SK-N-SH (cell line): ENCODE measurements at regions not wholly inside any gene's neighbourhood (a gene's known extent, or its start where the extent isn't known, plus 50 kb on each side); places are given as distances from the start of the nearest gene placed in this dataset.

ENCODE experiments used
- CTCF ChIA-PET: fragments of 300-600, 350-600 bp; formaldehyde crosslinking; extraction: SDS; loops from one replicate; lab custom pipeline; 2021; lab: Yijun Ruan, JAX
- POLR2A ChIA-PET: fragments of 350-600 bp; sonication (Branson Sonifier 250); formaldehyde crosslinking; extraction: SDS; loops from one replicate; lab custom pipeline; 2020; ENCODE audit warnings: antibody characterized with exemption, inconsistent platforms; lab: Yijun Ruan, JAX
- DNase-seq: peaks from one replicate; pipeline ENCODE4 v3.0.0; 2012
- H2AFZ ChIP-seq: fragments of 200-600 bp; sonication (generic); 2 replicates; pipeline ENCODE4 v1.8.1; 2016; ENCODE audit warnings: antibody characterized with exemption, mild to moderate bottlenecking, low read depth
- H3F3A ChIP-seq: fragments of 200-600 bp; sonication (generic); replicated peaks from 2 replicates; pipeline ENCODE3; 2016; ENCODE audit warnings: antibody characterized with exemption, mild to moderate bottlenecking; ENCODE audit not compliant: insufficient read depth
- H3K27ac ChIP-seq, 2 experiments: fragments of 200-500 bp in 1 of 2; fragments of 200-600 bp in 1 of 2; sonication (Bioruptor generic) in 1 of 2; sonication (generic), shearing (Covaris generic) in 1 of 2; 2 replicates each; pipeline versions ENCODE4 v1.5.1 to v1.6.1; 2014 to 2016; ENCODE audit warnings: low read depth in 2 of 2, inconsistent platforms in 1 of 2, low read length in 1 of 2, mild to moderate bottlenecking in 1 of 2, mixed read lengths in 1 of 2
- H3K27me3 ChIP-seq: fragments of 200-600 bp; sonication (generic), shearing (Covaris generic); 2 replicates; pipeline ENCODE4 v1.6.1; 2016; ENCODE audit warnings: mixed run types; ENCODE audit not compliant: insufficient read depth
- H3K36me3 ChIP-seq, 2 experiments: fragments of 200-500 bp in 1 of 2; fragments of 200-600 bp in 1 of 2; sonication (Bioruptor generic) in 1 of 2; sonication (generic) in 1 of 2; replicated peaks in 1 of 2; 2 replicates each; pipeline versions ENCODE3 to v1.5.1; 2014 to 2016; ENCODE audit warnings: low read length in 1 of 2, mild to moderate bottlenecking in 1 of 2; ENCODE audit not compliant: insufficient read depth in 2 of 2, control insufficient read depth in 1 of 2
- H3K4me1 ChIP-seq, 2 experiments: fragments of 200-500 bp in 1 of 2; fragments of 200-600 bp in 1 of 2; sonication (Bioruptor generic) in 1 of 2; sonication (generic), shearing (Covaris generic) in 1 of 2; 2 replicates each; pipeline versions ENCODE4 v1.5.1 to v1.6.1; 2014 to 2016; ENCODE audit warnings: low read depth in 1 of 2, low read length in 1 of 2, mixed run types in 1 of 2; ENCODE audit not compliant: insufficient read depth in 2 of 2, control insufficient read depth in 1 of 2
- H3K4me2 ChIP-seq: fragments of 200-600 bp; sonication (generic), shearing (Covaris generic); 2 replicates; pipeline ENCODE4 v1.6.1; 2017; ENCODE audit warnings: mixed run types
- H3K4me3 ChIP-seq, 2 experiments: fragments of 200-500 bp in 1 of 2; fragments of 200-600 bp in 1 of 2; sonication (Bioruptor generic) in 1 of 2; sonication (generic), shearing (Covaris generic) in 1 of 2; 2 replicates each; pipeline versions ENCODE4 v1.5.1 to v1.8.1; 2014 to 2016; ENCODE audit warnings: low read depth in 2 of 2, inconsistent platforms in 1 of 2, low read length in 1 of 2, mild to moderate bottlenecking in 1 of 2, mixed read lengths in 1 of 2, moderate library complexity in 1 of 2
- H3K79me2 ChIP-seq: fragments of 200-600 bp; sonication (generic); 2 replicates; pipeline ENCODE4 v1.8.1; 2017; ENCODE audit warnings: mild to moderate bottlenecking; ENCODE audit not compliant: insufficient read depth
- H3K9ac ChIP-seq: fragments of 200-600 bp; sonication (generic); 2 replicates; pipeline ENCODE4 v1.6.1; 2017; ENCODE audit warnings: mixed run types
- H3K9me2 ChIP-seq: fragments of 200-600 bp; sonication (generic); 2 replicates; pipeline ENCODE4 v1.6.1; 2017; ENCODE audit warnings: mixed run types
- H3K9me3 ChIP-seq: fragments of 200-600 bp; sonication (generic); 2 replicates; pipeline ENCODE4 v1.6.1; 2017; ENCODE audit warnings: mixed run types, mild to moderate bottlenecking, moderate library complexity
- H4K20me1 ChIP-seq: fragments of 200-600 bp; sonication (generic); 2 replicates; pipeline ENCODE4 v1.6.1; 2017; ENCODE audit warnings: mild to moderate bottlenecking, mixed run types; ENCODE audit not compliant: insufficient read depth
- EZH2phosphoT487 ChIP-seq: fragments of 200-600 bp; sonication (generic); IDR thresholded peaks from 2 replicates; pipeline ENCODE4 v1.6.1; 2017; ENCODE audit warnings: low read depth, mixed run types, mild to moderate bottlenecking, antibody characterized with exemption, moderate library complexity, borderline replicate concordance
- FOSL2 ChIP-seq: IDR thresholded peaks from 2 replicates; pipeline ENCODE4 v1.4.0; 2012; ENCODE audit warnings: low read depth, mild to moderate bottlenecking, moderate library complexity, borderline replicate concordance
- FOXM1 ChIP-seq: IDR thresholded peaks from 2 replicates; pipeline ENCODE4 v1.4.0; 2012; ENCODE audit warnings: low read depth, mild to moderate bottlenecking
- JUND ChIP-seq: IDR thresholded peaks from 2 replicates; pipeline ENCODE4 v1.4.0; 2012
- RCOR1 ChIP-seq: fragments of 150-350 bp; IDR thresholded peaks from 2 replicates; pipeline ENCODE4 v1.6.1; 2017; ENCODE audit warnings: antibody characterized with exemption, low read length
- TCF12 ChIP-seq: IDR thresholded peaks from 2 replicates; pipeline ENCODE4 v1.4.0; 2012
- ZBTB33 ChIP-seq: IDR thresholded peaks from 2 replicates; pipeline ENCODE4 v1.4.0; 2012; ENCODE audit warnings: low read depth, borderline replicate concordance
- WGBS: methylation state at CpG from one replicate; pipeline ENCODE4 v1.1.6; 2017; ENCODE audit warnings: low lambda C conversion rate; 5-methylcytosine and 5-hydroxymethylcytosine counted together
- TF ChIP-seq, protein P1 (sequence below): IDR thresholded peaks from 2 replicates; pipeline ENCODE4 v1.4.0; 2012; ENCODE audit warnings: low read depth
- TF ChIP-seq, protein P2 (sequence below): IDR thresholded peaks from 2 replicates; pipeline ENCODE4; 2012

DNA sequence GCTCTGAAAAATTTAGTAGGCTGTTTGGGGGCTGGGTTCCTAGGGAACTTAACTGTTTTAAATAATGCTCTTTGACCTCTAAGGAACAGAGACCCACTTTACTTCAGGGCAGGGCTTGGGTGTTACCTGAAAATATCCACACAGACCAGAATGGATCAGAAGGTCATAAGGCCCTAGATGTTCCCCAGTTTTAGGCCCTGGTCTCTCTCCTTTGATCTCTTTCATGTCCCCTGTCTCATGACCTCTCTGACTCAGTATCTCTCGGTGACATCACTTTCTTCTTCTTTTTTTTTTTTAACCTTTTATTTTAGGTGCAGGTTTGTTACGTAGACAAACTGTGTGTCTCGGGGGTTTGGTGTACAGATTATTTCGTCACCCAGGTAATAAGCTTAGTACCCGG lies 272.1 kb upstream of the SGK1 start:
- CTCF ChIA-PET = interaction anchor here (0.6 to 1.4 kb wide), 2 partner anchors 10 to 51 kb away, joined by 3 to 4 read pairs; no protein-coding TSS in a partner anchor
- Histone ChIP-seq H3F3A (peaks cover 20% of the 10 kb centered on the region), H3K9me3 (no peaks in the 10 kb centered on the region), H2AFZ (peak overlapping the region; percentile 73; the same call in 1 of the 2 replicates), H3K4me1 (peaks cover 0 to 3% of the 10 kb centered on the region in 2 experiments; a peak in 1 of 4 replicates), H3K9me2 (no peaks in the 10 kb centered on the region), H3K4me3 (no peak overlapping the region), H4K20me1 (no peaks in the 10 kb centered on the region), H3K27me3 (no peaks in the 10 kb centered on the region), H3K27ac (peak overlapping the region in 1 of 2 experiments; percentile 95; a peak in 2 of 4 replicates), H3K36me3 (no peaks in the 10 kb centered on the region), H3K79me2 (no peaks in the 10 kb centered on the region), H3K4me2 (no peak overlapping the region), H3K9ac (peak overlapping the region; percentile 37; the same call in 1 of the 2 replicates)
- POLR2A ChIA-PET = no interaction called here
- 75% methylated on average over 5 of the region's 5 CpGs for WGBS
- TF ChIP-seq RCOR1 (no peak), ZBTB33 (no peak)
- DNase-seq = no peak

DNA sequence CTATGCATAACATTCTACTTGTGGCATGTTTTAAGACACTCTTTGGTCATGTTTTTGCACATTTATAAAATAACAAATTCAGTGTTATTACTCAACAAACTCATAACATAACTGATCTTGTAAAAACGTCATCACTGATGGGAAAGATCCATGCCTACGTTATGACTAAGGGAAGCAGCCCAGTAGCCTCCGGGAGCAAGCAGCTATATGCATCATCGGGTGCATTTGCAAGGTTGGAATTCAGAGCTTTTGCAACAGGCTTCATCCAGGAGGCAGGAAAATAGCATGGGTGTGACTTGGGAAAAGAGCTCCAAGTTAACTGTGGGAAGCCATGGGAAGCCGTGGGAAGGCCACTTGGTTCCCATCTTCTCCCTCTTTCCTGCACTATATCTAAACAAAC lies 271.6 kb upstream of the SGK1 start:
- no peak overlapping the region for H3K4me2 ChIP-seq
- H3F3A ChIP-seq = peaks cover 20% of the 10 kb centered on the region
- H3K36me3 ChIP-seq = no peaks in the 10 kb centered on the region
- H3K9me3 ChIP-seq = no peaks in the 10 kb centered on the region
- H3K27ac ChIP-seq = peak overlapping the region in 1 of 2 experiments; percentile 95; a peak in 2 of 4 replicates
- no peak overlapping the region for H3K4me3 ChIP-seq
- no peak for DNase-seq
- H3K9me2 ChIP-seq = no peaks in the 10 kb centered on the region
- H4K20me1 ChIP-seq = no peaks in the 10 kb centered on the region
- H3K27me3 ChIP-seq = no peaks in the 10 kb centered on the region
- CTCF ChIA-PET = interaction anchor here (1.1 to 1.4 kb wide), 2 partner anchors 9 to 51 kb away, joined by 3 to 4 read pairs; no protein-coding TSS in a partner anchor
- TF ChIP-seq, protein P1, sequence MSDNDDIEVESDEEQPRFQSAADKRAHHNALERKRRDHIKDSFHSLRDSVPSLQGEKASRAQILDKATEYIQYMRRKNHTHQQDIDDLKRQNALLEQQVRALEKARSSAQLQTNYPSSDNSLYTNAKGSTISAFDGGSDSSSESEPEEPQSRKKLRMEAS = 0 out of 2 replicates have a peak, but pooled peaks have one; percentile 17
- TF ChIP-seq FOXM1 (no peak), FOSL2 (peak; percentile 62; the same call in 1 of the 2 replicates), TCF12 (peak; percentile 40; the same call in 1 of the 2 replicates), JUND (peak; percentile 26; the same call in 1 of the 2 replicates), EZH2phosphoT487 (no peak)
- TF ChIP-seq, protein P2, sequence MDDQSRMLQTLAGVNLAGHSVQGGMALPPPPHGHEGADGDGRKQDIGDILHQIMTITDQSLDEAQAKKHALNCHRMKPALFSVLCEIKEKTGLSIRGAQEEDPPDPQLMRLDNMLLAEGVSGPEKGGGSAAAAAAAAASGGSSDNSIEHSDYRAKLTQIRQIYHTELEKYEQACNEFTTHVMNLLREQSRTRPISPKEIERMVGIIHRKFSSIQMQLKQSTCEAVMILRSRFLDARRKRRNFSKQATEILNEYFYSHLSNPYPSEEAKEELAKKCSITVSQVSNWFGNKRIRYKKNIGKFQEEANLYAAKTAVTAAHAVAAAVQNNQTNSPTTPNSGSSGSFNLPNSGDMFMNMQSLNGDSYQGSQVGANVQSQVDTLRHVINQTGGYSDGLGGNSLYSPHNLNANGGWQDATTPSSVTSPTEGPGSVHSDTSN = peak; percentile 35
- TF ChIP-seq, all 33 proteins: peak for 5
- Histone ChIP-seq H3K4me1 (peaks cover 0 to 3% of the 10 kb centered on the region in 2 experiments; a peak in 1 of 4 replicates), H3K9ac (peak overlapping the region; percentile 37; the same call in 1 of the 2 replicates), H2AFZ (peak overlapping the region; percentile 73; the same call in 1 of the 2 replicates), H3K79me2 (no peaks in the 10 kb centered on the region)
- POLR2A ChIA-PET = no interaction called here
- 13% methylated on average over 5 of the region's 5 CpGs for WGBS
